ENCODE measurements at regions not wholly inside any gene's neighbourhood (a gene's known extent, or its start where the extent isn't known, plus 50 kb on each side); places are given as distances from the start of the nearest gene placed in this dataset.

DNA sequence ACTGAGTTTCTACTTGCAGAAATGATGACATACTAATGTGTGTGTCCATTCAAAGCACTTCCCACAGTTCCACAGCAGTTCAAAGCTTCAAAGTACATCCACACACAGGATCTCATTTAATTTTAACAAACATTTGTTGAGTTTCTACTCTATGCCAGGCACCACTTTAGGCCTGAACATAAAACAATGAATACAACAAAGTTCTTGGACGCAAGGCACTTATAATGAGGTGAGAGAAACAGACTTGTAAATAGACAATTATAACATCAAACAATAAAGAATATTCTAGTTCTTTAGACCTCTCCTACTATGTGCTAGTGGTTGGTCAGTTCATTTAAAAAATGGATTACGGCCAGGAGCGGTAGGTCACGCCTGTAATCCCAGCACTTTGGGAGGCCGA, 82.0 kb upstream of the SPANXB1 start:
- ATAC-seq (ENCODE audit: low read depth) = no peak
- H3K4me2 ChIP-seq (ENCODE audit: low read depth, low read length) = no peak overlapping the region
- H3K9me1 ChIP-seq (ENCODE audit: insufficient read depth, low read length) = no peaks in the 10 kb centered on the region
- WGBS, 2 experiments (ENCODE audit: extremely low coverage in 2 of 2, insufficient read length in 1 of 2) = no CpG with 5 or more reads among the region's 5 CpGs
- dilution Hi-C loops (cut with HindIII; ENCODE audit: low sequenced_read_pairs, unreplicated experiment) (no loop called here), in situ Hi-C loops (cut with MboI; ENCODE audit: low sequenced_read_pairs) (loop anchor here (25.0 kb wide), 1 partner anchor 367 kb away; no protein-coding TSS in a partner anchor), intact Hi-C loops (cut with micrococcal nuclease) (no loop called here)
- H3K9ac ChIP-seq (ENCODE audit: low read depth, low read length) = no peak overlapping the region
- no peak overlapping the region for H2BK120ac ChIP-seq (ENCODE audit: low read depth, low read length)
- no peak overlapping the region for H3K4me3 ChIP-seq (ENCODE audit: insufficient read depth, low read depth, low read length)
- no peak overlapping the region for H2BK15ac ChIP-seq (ENCODE audit: low read depth, low read length)
- TF ChIP-seq MAFK (IDR thresholded peaks at IDR 0.05; ENCODE audit: low read depth, low read length) (no peak), FOS (IDR thresholded peaks at IDR 0.05; ENCODE audit: low read depth, low read length) (no peak), POLR2A (IDR thresholded peaks at IDR 0.05; ENCODE audit: low read depth, low read length) (no peak), MXI1 (IDR thresholded peaks at IDR 0.05; ENCODE audit: borderline replicate concordance, low read depth, low read length) (no peak), RAD21 (IDR thresholded peaks at IDR 0.05; ENCODE audit: low read length) (no peak), MAZ (IDR thresholded peaks at IDR 0.05; ENCODE audit: borderline replicate concordance, low read depth, low read length) (no peak)
- H4K20me1 ChIP-seq (ENCODE audit: insufficient read depth, low read length) = no peaks in the 10 kb centered on the region
- no TSS peak for BruUV-seq (replicated peaks)
- ChIA-PET POLR2A (ENCODE audit: unreplicated experiment) (no interaction called here), CTCF (no interaction called here)
- H3K27ac ChIP-seq (ENCODE audit: insufficient read depth, low read length) = no peak overlapping the region
- DNase-seq = no peak
- no peak overlapping the region for H2BK5ac ChIP-seq (ENCODE audit: low read depth, low read length, poor library complexity, severe bottlenecking)
- no peak overlapping the region for H2AK9ac ChIP-seq (replicated peaks; ENCODE audit: low read depth, low read length, poor library complexity)
- H4K8ac ChIP-seq (ENCODE audit: low read depth in 2 of 2, low read length in 2 of 2) = no peak overlapping the region
- no peaks in the 10 kb centered on the region for H3K36me3 ChIP-seq (ENCODE audit: control insufficient read depth, insufficient read depth, low read length)
- no peak overlapping the region for H4K5ac ChIP-seq (ENCODE audit: low read depth, low read length)
- H3K79me1 ChIP-seq (ENCODE audit: low read depth in 1 of 2, low read length in 2 of 2) = no peaks in the 10 kb centered on the region
- H3K4ac ChIP-seq (ENCODE audit: low read depth, low read length) = no peak overlapping the region
- H2BK20ac ChIP-seq (ENCODE audit: low read depth, low read length) = no peak overlapping the region
- no peak overlapping the region for H3K18ac ChIP-seq (ENCODE audit: low read depth, low read length)
- H2AK5ac ChIP-seq (ENCODE audit: low read depth, low read length) = no peak overlapping the region
- H3K9me3 ChIP-seq (ENCODE audit: control insufficient read depth, insufficient read depth, low read length) = no peaks in the 10 kb centered on the region
- no peak overlapping the region for H4K91ac ChIP-seq (ENCODE audit: insufficient read depth, low read depth, low read length)
- no peaks in the 10 kb centered on the region for H3K27me3 ChIP-seq (ENCODE audit: control insufficient read depth, insufficient read depth, low read length)
- H3K4me1 ChIP-seq (ENCODE audit: control insufficient read depth, insufficient read depth, low read length) = no peaks in the 10 kb centered on the region
- H3K56ac ChIP-seq (ENCODE audit: extremely low read depth, insufficient read depth, low read length) = no peak overlapping the region
- H3K23ac ChIP-seq (ENCODE audit: low read depth, low read length) = no peak overlapping the region
- no peak overlapping the region for H2AFZ ChIP-seq (replicated peaks; ENCODE audit: low read length, poor library complexity)
- no peak overlapping the region for H3K14ac ChIP-seq (replicated peaks; ENCODE audit: low read depth, low read length)

Measured in IMR-90 (cell line).